NCI-H446 treated with DMSO at 0.1 percent for 48 hours (cell line): ENCODE measurements at regions not wholly inside any gene's neighbourhood (a gene's known extent, or its start where the extent isn't known, plus 50 kb on each side); places are given as distances from the start of the nearest gene placed in this dataset.
"Not testable (repeated sequence)": the region's sequence is repeated elsewhere in the genome, so short reads cannot be mapped to it uniquely, and the experiment has no call there.

Experiments
- DNase-seq: peaks from one replicate; lab custom pipeline; 2025; lab: John Stamatoyannopoulos, UW

GRCh38 chr12:76664731-76665130 lies 99.2 kb upstream of the ZDHHC17 start:
- DNase-seq: no peak

GRCh38 chr12:76666290-76666835 lies 97.6 kb upstream of the ZDHHC17 start:
- peak; percentile 3 for DNase-seq

GRCh38 chr12:76669981-76670380 lies 93.9 kb upstream of the ZDHHC17 start:
- DNase-seq: no peak

GRCh38 chr12:76670776-76671175 lies 93.1 kb upstream of the ZDHHC17 start:
- no peak for DNase-seq

DNA sequence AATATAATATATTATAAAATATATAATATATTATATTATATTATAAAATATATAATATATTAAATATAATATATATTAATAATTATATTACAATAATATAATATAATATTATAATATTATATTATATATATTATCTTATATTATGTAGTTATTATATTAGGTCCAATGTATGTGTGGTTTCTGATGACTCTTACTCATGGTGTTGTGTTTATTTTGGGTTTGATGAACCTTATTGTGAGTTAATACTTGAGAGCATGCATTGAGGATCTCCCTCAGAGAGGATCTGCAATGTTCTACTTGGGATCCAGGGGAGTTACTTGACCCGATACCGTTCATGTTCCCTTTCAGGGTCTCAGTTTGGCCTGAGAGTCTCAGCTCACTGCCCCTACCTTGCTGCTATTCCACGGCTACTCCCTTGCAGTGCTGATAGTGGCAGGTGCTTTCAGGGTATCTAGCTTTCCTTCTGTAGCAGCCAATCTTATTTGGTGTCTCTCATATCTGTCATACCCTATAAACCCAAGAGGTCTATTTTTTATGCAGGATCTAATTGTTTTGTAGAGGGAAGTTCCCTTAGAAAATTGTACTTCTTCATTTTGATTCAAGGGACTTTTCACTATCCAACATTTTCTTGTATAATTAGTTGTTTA lies 89.1 kb upstream of the ZDHHC17 start:
- DNase-seq: no peak

DNA sequence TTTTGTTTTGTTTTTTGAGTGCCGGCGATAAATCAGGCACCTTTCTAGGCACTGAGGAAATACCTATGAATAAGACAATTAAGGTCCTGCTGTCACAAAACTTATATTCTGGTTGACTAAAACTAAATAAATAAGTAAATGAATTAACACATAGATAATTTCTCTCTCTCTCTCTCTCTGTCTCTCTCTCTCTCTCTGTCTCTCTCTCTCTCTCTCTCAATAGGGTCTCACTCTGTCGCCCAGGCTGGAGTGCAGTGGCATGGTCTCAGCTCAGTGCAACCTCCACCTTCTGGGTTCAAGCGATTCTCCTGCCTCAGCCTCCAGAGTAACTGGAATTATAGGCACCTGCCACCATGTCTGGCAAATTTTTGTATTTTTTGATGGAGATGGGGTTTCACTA lies 87.7 kb upstream of the ZDHHC17 start:
- DNase-seq: not testable (repeated sequence)

DNA sequence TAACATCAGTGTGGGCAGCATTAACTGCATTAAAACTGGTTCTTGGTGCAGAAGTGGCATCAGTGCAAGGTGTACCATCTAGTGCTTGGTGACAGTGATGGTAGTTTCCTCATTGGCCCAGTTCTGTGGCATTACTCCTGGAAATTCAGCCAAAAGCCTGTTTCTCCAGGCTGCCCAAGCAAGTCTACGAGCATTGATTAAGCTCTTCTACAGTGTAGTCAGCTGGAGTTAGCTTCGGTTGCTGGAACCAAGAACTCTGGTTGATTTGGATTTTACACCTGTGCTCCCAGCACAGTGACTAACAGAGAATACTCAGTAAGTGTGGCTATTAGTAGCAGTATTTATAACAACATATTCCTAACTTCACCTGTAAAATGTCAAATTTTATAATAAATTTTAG lies 84.9 kb upstream of the ZDHHC17 start:
- DNase-seq: no peak

DNA sequence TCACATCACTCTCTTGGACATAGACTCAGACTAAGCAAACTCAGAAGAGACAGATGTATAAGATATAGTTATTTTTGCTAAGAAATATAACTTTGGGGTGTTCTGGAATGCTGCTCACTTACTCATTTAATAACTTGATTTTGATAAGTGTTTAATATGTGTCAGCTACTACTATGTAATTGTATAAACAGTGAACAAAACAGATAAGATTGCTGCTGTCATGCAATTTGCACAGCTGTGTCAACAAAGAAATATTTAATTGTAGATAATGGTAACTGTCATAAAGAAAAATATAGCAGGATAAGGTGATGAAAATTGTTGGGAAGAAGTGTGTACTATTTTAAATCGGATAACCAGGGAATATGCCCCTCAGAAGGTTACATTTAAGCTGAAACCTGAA lies 84.1 kb upstream of the ZDHHC17 start:
- DNase-seq: no peak

DNA sequence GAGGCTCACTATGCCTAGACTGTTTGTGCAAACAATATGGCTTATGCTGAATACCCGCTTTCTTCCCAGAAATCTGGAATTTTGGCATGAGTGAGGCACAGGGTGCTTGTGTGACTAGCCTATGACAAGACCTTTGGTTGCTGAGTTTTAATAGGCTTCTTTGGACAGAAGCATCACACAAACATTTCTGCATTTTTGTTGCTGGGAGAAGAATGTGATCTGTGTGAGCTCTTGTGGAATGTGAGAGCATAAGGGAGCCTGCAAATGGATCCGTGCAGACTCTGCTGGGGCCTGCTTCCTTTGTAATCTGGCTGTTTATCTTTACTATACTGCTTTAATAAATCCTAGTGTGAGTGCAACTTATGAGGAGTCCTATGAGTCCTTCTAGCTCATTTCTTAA lies 83.0 kb upstream of the ZDHHC17 start:
- no peak for DNase-seq

DNA sequence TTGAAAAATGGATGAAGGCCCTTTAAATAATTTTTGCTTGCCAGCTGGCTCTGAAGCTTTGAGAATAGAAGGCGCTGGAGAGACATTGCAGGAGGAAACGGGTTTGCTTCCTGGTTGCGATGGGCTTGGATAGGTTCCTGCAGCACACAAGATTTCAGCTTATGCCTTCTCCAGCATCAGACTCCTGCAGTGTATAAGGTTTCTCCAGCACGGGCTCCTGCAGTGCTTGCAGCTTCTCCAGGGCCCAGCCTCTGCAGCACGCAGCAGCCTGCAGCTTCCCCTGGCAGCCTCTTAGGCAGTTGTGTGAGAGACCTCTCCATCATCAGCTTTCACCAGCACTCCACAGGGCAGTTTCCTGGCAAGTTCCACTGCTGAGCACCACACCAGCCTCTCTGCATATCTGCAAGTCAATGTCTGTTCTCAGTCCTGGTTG lies 78.7 kb upstream of the ZDHHC17 start:
- peak; percentile 52 for DNase-seq

GRCh38 chr12:76687981-76688380 lies 75.9 kb upstream of the ZDHHC17 start:
- no peak for DNase-seq

DNA sequence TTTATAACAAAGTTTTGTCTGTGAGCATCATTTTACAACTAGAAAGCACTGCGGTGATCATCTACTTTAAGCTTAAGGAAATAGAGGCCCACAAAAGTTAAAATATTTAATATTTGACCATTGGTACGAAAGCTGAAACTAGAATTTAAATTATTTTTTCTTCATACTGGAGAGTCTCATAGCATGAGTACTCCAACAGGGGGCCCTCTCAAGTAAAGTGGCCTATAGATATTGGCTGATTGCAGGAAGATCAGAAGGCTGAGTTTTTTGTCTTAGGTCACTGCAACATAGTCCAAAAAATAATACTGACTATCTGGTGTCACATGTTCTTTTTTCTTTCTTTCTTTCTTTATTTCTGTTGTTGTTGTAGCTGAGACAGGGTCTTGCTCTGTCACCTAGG lies 75.3 kb upstream of the ZDHHC17 start:
- DNase-seq: no peak

DNA sequence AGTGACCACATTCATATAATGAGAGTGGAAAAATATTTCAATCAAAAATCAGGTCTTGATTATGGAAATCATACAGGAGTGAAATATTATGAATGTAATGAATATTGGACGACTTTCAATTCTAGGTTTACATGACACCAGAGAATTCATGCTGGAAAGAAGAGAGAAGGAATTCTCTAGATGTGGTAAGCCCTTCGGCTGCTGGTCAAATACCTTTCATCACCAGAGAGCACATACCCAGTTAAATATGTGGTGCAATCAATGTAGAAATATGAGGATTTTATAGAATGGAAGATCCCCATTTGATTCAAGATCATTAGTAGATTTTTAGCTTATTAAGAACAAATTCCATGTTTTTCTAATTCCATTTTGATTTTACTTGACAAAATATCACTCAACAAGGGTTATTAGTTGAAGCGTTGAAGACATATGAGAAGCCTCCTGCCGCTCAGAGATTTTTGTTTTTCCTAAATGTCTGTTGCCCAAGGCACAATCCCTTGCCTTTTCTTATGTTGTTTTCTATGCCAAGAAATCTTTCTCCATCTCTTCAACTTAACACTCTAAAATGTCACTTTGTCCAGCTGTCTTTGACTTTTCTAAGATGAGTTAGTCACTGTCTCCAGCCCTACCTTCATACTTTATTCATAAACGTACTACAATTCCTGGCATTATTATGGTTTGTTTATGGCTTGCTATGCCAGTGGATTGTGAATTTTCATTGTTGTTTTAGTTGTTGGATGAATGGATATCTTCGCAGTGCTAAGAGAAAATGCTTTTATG lies 72.8 kb upstream of the ZDHHC17 start:
- no peak for DNase-seq

- no peak for DNase-seq
Observed at GRCh38 chr12:76692846-76693245, 71.1 kb upstream of the ZDHHC17 start.

DNA sequence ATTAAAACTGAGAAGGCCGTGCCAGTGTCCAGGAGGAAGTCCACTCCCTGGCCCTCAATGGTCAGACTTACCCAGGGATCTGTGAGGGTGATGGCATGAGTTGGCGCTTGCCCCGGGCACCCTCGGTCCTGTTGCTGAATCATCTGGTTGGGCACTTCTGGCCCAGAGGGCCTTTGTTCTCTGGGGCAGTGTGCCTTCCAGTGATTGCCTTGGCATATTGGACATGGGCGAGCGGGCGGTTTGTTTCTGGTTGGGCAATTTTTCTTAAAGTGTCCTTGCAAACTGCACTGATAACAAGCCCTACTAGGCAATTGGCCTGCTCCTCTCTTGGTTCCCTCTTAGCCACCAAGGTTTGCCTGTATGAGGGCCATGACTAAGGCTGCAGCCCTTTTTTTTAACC lies 69.5 kb upstream of the ZDHHC17 start:
- no peak for DNase-seq

DNA sequence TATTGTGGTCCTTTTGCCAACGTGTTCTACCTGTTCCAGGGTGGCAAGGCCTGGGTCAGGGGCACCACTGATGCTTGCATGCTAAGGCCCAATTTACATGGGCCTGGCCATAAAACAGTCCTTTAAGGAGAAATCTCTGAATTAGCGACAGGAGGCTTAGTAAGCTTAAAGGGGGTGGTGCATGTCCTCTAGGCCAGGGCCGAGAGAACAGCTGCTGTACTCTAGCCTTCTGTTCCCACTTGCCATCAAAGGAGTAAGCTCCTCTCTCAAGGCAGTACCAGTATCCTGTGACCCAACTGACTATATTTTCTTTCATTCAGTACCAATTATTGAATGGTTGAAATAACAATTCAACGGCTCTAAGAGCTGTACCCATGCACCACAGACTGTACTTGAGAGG lies 67.7 kb upstream of the ZDHHC17 start:
- no peak for DNase-seq

GRCh38 chr12:76697849-76698248 lies 66.1 kb upstream of the ZDHHC17 start:
- no peak for DNase-seq

DNA sequence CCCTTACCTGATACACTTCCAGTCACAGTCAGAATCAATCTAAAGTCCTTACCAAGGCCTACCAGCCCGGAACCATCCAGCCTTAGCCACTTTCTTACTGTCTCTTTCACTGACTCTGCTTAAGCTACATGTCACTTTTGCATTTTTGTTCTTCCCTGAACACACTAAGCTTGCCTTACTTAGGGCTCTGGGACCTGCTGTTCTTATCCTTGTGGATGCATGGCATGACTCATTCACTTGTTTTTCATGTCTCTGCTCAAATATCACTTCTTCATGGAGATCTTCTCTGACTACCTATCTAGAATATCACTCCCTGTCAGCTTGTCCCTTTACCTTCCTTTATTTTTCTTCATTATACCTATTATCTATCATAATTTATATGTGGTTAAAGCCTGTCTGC lies 65.6 kb upstream of the ZDHHC17 start:
- DNase-seq: no peak

DNA sequence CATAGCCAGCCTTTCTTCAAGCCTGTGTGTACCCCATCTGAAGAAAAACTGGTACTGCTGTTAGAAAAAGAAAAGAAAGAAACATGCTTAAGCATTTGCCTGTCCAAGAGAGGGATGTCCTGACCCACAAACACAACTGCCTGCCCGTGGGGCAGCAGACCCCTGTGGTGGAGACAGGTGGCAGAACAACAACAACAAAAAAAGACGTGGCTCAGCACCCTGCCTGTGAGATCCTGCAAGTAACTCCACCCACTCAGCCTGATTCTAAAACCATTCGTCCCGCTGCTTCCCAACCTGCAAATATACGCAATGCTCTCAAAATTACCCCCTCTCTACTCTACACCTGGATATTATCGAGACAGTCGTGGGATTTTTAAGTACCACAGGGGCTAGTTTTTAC lies 64.9 kb upstream of the ZDHHC17 start:
- DNase-seq: no peak

GRCh38 chr12:76701690-76702089 lies 62.2 kb upstream of the ZDHHC17 start:
- DNase-seq: no peak

DNA sequence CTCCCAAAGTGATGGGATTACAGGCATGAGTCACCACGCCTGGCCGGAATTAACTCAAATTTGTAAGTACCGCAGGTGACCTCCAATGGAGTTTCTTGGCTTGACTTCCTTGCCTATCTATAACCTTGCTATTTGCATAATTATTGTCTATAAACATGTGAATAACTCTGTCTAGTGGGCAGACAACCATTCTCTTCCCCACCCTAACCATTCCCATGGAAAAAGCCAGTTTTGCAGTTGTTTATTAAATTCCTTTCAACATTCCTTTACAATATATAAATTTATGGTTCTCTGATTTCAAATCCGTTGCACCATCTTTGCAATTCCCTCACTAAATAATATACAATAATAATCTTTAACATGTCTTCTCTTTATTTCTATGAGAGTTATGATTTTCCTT lies 61.0 kb upstream of the ZDHHC17 start:
- DNase-seq: no peak

- no peak for DNase-seq
Observed at GRCh38 chr12:76704693-76705092, 59.2 kb upstream of the ZDHHC17 start.

- DNase-seq: no peak
Observed at GRCh38 chr12:76706101-76706500, 57.8 kb upstream of the ZDHHC17 start.

- no peak for DNase-seq
Observed at GRCh38 chr12:76706761-76707160, 57.2 kb upstream of the ZDHHC17 start.
